ENCODE measurements at regions not wholly inside any gene's neighbourhood (a gene's known extent, or its start where the extent isn't known, plus 50 kb on each side); places are given as distances from the start of the nearest gene placed in this dataset.

DNA sequence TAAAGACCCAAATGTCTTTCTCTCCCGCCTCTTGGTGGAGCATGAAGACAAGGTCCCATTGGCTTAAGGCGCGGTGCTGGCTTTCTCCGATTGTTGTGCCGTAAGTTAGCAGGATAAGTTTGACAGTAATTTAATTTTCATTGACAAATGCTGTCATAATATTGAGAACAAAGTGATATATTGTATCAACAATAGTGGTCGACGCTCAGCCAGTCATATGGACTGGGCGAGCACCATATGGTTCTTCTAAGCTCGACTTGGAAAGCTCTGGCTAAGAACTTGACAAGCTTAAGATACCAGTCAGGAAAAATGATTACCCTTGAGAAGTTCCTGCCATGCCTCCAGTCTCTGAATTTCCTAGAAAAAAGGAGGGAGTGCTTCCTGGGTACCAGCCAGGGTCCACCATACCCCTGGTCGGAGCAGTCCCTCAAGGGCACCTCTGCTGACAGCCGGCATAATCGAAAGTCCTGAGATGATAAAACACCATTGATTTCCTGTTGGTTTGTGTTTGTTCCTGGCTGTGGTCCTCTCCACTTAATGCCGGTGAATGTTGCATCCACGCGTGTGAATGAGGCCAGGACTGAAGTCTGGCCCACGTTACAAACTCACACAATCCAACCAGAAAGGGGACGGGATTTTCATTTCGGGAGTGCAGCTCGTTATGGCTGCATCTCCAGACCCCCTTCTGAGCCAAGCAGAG is 262.1 kb downstream of the ZNF536 start:
- Histone ChIP-seq H3K4me1 (ENCODE audit: low read length) (no peaks in the 10 kb centered on the region), H2AFZ (ENCODE audit: low read length) (no peak overlapping the region), H3K27ac (ENCODE audit: low read length) (no peak overlapping the region), H3K4me3 (ENCODE audit: low read length) (no peak overlapping the region), H3K36me3 (replicated peaks; ENCODE audit: insufficient read depth, low read length) (no peaks in the 10 kb centered on the region), H3K4me2 (ENCODE audit: low read depth, low read length) (no peak overlapping the region), H4K20me1 (ENCODE audit: insufficient read depth, low read length) (no peaks in the 10 kb centered on the region), H3K27me3 (replicated peaks; ENCODE audit: insufficient read depth, low read length) (peaks cover 22% of the 10 kb centered on the region), H3K9me3 (replicated peaks; ENCODE audit: insufficient read depth, low read length) (no peaks in the 10 kb centered on the region), H3K9ac (ENCODE audit: low read length) (no peak overlapping the region), H3K79me2 (ENCODE audit: low read length) (no peaks in the 10 kb centered on the region), H3K9me2 (replicated peaks; ENCODE audit: insufficient read depth, low read length) (no peaks in the 10 kb centered on the region), H3F3A (ENCODE audit: insufficient read depth, low read length) (no peaks in the 10 kb centered on the region)
- DNase-seq, result no peak
- TF ChIP-seq EZH2phosphoT487 (IDR thresholded peaks at IDR 0.05; ENCODE audit: low read length), result no peak
- TF ChIP-seq EZH2 (optimal IDR thresholded peaks at IDR 0.05; ENCODE audit: low read depth, low read length), result no peak
- TF ChIP-seq, protein P1, sequence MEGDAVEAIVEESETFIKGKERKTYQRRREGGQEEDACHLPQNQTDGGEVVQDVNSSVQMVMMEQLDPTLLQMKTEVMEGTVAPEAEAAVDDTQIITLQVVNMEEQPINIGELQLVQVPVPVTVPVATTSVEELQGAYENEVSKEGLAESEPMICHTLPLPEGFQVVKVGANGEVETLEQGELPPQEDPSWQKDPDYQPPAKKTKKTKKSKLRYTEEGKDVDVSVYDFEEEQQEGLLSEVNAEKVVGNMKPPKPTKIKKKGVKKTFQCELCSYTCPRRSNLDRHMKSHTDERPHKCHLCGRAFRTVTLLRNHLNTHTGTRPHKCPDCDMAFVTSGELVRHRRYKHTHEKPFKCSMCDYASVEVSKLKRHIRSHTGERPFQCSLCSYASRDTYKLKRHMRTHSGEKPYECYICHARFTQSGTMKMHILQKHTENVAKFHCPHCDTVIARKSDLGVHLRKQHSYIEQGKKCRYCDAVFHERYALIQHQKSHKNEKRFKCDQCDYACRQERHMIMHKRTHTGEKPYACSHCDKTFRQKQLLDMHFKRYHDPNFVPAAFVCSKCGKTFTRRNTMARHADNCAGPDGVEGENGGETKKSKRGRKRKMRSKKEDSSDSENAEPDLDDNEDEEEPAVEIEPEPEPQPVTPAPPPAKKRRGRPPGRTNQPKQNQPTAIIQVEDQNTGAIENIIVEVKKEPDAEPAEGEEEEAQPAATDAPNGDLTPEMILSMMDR (IDR thresholded peaks at IDR 0.05; ENCODE audit: low read length), result no peak

DNA sequence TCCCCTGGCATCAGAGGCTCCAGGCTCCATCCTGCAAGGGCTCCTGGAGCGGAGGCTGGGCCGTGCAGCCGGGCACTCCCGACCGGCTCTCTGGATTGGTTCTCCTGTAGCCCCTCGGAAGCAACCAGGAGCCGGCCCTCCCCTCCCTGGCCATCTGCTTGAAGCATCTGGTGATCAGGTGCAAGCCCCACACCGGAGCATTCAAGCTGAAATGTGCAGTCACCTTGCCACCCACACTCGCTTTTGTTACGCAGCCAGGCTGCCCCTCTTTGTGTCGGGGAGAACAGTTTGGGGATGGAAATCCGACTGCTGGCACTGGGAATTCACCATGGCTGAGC is 258.8 kb downstream of the ZNF536 start:
- Histone ChIP-seq H3K4me3 (ENCODE audit: low read length) (no peak overlapping the region), H3F3A (ENCODE audit: insufficient read depth, low read length) (no peaks in the 10 kb centered on the region), H3K9me2 (replicated peaks; ENCODE audit: insufficient read depth, low read length) (no peaks in the 10 kb centered on the region), H3K27ac (ENCODE audit: low read length) (no peak overlapping the region), H3K27me3 (replicated peaks; ENCODE audit: insufficient read depth, low read length) (peaks cover 44% of the 10 kb centered on the region), H4K20me1 (ENCODE audit: insufficient read depth, low read length) (no peaks in the 10 kb centered on the region), H3K9me3 (replicated peaks; ENCODE audit: insufficient read depth, low read length) (no peaks in the 10 kb centered on the region), H3K79me2 (ENCODE audit: low read length) (no peaks in the 10 kb centered on the region), H3K36me3 (replicated peaks; ENCODE audit: insufficient read depth, low read length) (no peaks in the 10 kb centered on the region), H3K4me2 (ENCODE audit: low read depth, low read length) (no peak overlapping the region), H2AFZ (ENCODE audit: low read length) (no peak overlapping the region), H3K4me1 (ENCODE audit: low read length) (no peaks in the 10 kb centered on the region), H3K9ac (ENCODE audit: low read length) (no peak overlapping the region)
- TF ChIP-seq EZH2 (optimal IDR thresholded peaks at IDR 0.05; ENCODE audit: low read depth, low read length), result no peak
- no peak for TF ChIP-seq EZH2phosphoT487 (IDR thresholded peaks at IDR 0.05; ENCODE audit: low read length)
- TF ChIP-seq, protein P1 (IDR thresholded peaks at IDR 0.05; ENCODE audit: low read length), result no peak
- DNase-seq, result no peak

DNA sequence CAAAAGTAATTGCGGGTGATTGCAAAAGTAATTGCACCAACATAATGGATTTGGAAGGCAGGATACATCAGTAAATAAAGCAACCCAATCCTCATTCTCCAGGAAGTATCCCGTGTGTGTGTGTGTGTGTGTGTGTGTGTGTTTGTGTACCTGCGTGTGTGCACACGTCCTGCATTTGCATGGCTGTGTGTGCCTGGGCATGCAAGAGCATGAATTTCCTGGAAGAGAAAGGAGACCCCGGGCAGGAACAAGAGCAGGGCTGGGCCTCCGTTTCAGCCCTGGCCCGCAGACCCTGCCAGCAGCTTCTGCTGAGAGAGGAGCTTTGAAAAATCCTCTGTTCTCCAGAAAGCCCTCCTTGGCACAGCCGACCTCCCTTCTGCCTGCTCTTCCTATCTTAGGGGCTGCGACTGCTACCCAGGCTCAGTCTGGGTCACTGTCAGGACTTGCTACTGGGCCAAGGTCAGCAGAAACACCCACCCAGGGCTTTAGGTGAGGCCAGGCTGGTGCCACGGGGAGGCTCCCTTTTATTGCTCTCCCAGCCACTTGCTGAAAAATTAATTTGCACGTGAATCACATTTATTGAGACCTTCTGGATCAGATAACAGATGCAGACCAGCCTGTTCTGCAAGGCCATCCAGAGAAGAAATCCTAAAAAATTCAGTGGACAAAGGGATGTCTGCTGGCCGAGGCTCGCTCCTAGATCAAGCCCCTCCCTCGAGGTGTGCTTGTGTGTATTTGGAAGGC is 258.3 kb downstream of the ZNF536 start:
- H3K79me2 ChIP-seq (ENCODE audit: low read length), result no peaks in the 10 kb centered on the region
- H3K4me2 ChIP-seq (ENCODE audit: low read depth, low read length), result no peak overlapping the region
- no peaks in the 10 kb centered on the region for H3K4me1 ChIP-seq (ENCODE audit: low read length)
- no peak overlapping the region for H2AFZ ChIP-seq (ENCODE audit: low read length)
- no peaks in the 10 kb centered on the region for H3F3A ChIP-seq (ENCODE audit: insufficient read depth, low read length)
- no peak for DNase-seq
- TF ChIP-seq EZH2 (optimal IDR thresholded peaks at IDR 0.05; ENCODE audit: low read depth, low read length) (no peak), EZH2phosphoT487 (IDR thresholded peaks at IDR 0.05; ENCODE audit: low read length) (no peak)
- TF ChIP-seq, protein P1 (IDR thresholded peaks at IDR 0.05; ENCODE audit: low read length), result no peak
- H3K9me2 ChIP-seq (replicated peaks; ENCODE audit: insufficient read depth, low read length), result no peaks in the 10 kb centered on the region
- H3K9ac ChIP-seq (ENCODE audit: low read length), result no peak overlapping the region
- no peak overlapping the region for H3K27ac ChIP-seq (ENCODE audit: low read length)
- peaks cover 50% of the 10 kb centered on the region for H3K27me3 ChIP-seq (replicated peaks; ENCODE audit: insufficient read depth, low read length)
- no peaks in the 10 kb centered on the region for H4K20me1 ChIP-seq (ENCODE audit: insufficient read depth, low read length)
- no peaks in the 10 kb centered on the region for H3K9me3 ChIP-seq (replicated peaks; ENCODE audit: insufficient read depth, low read length)
- H3K36me3 ChIP-seq (replicated peaks; ENCODE audit: insufficient read depth, low read length), result no peaks in the 10 kb centered on the region
- H3K4me3 ChIP-seq (ENCODE audit: low read length), result no peak overlapping the region

Measured in MM.1S (cell line).